Activated CD8-positive, alpha-beta T cell treated with anti-CD3 and anti-CD28 coated beads for 36 hours (primary cell): ENCODE measurements at regions not wholly inside any gene's neighbourhood (a gene's known extent, or its start where the extent isn't known, plus 50 kb on each side); places are given as distances from the start of the nearest gene placed in this dataset.

Experiments used
- ATAC-seq: fragments of 200-7000 bp; cut with Tn5 transposase; one replicate; pipeline ENCODE4 v1.10.0; 2021; ENCODE audit warnings: mild to moderate bottlenecking, moderate library complexity
- CTCF ChIA-PET: fragments of 350-600 bp; sonication (Branson Sonifier 250); formaldehyde crosslinking; loops from one replicate; lab custom pipeline; 2021; ENCODE audit warnings: antibody characterized with exemption; lab: Charles Lee
- POLR2A ChIA-PET: fragments of 350-600 bp; sonication (Branson Sonifier 250); formaldehyde crosslinking; loops from one replicate; lab custom pipeline; 2021; ENCODE audit warnings: antibody characterized with exemption; lab: Charles Lee
- DNase-seq: peaks from one replicate; pipeline ENCODE4 v3.0.0-alpha.2; 2020
- H3K27ac Mint-ChIP-seq: one replicate; pipeline ENCODE4 v1.8.0; 2021; ENCODE audit warnings: mild to moderate bottlenecking, mixed read lengths
- H3K27me3 Mint-ChIP-seq: one replicate; pipeline ENCODE4 v1.8.0; 2021; ENCODE audit warnings: mixed read lengths
- H3K36me3 Mint-ChIP-seq: one replicate; pipeline ENCODE4 v1.8.0; 2021; ENCODE audit warnings: low read depth, mixed read lengths
- H3K4me1 Mint-ChIP-seq: one replicate; pipeline ENCODE4 v1.8.0; 2021; ENCODE audit warnings: low read depth, mixed read lengths
- H3K4me3 Mint-ChIP-seq: one replicate; pipeline ENCODE4 v1.8.0; 2021; ENCODE audit warnings: mild to moderate bottlenecking, moderate library complexity, mixed read lengths
- H3K9me3 Mint-ChIP-seq: one replicate; pipeline ENCODE4 v1.8.0; 2021; ENCODE audit warnings: mixed read lengths
- CTCF ChIP-seq: fragments of 200-600 bp; IDR thresholded peaks from one replicate; pipeline ENCODE4 v1.8.0; 2022; ENCODE audit warnings: antibody characterized with exemption, mild to moderate bottlenecking
- intact Hi-C: fragments of 100-400 bp; cut with micrococcal nuclease; formaldehyde crosslinking; loops from one replicate; pipeline ENCODE4 v1.10.0; 2022

- ATAC-seq (no peak), DNase-seq (no peak)
- intact Hi-C loops: loop anchor here (5.0 kb wide), 1 partner anchor 460 kb away; the partner anchor contains the start of gene IGFBP5
- CTCF ChIA-PET: no interaction called here
- H3K4me1 Mint-ChIP-seq: peaks cover 8% of the 10 kb centered on the region
- no peak overlapping the region for H3K27ac Mint-ChIP-seq
- no peaks in the 10 kb centered on the region for H3K9me3 Mint-ChIP-seq
- no peak overlapping the region for H3K4me3 Mint-ChIP-seq
- POLR2A ChIA-PET: no interaction called here
- no peak for TF ChIP-seq CTCF
- H3K27me3 Mint-ChIP-seq: peaks cover 3% of the 10 kb centered on the region
- no peaks in the 10 kb centered on the region for H3K36me3 Mint-ChIP-seq
These were observed 296.9 kb upstream of the TNP1 start for GRCh38 chr2:217156801-217157200.

GRCh38 chr2:217154923-217155322 is 295.1 kb upstream of the TNP1 start:
- no peaks in the 10 kb centered on the region for H3K4me1 Mint-ChIP-seq
- H3K27me3 Mint-ChIP-seq: peaks cover 3% of the 10 kb centered on the region
- CTCF ChIA-PET: interaction anchor here (1.6 kb wide), 1 partner anchor 12 kb away, joined by 4 read pairs; no protein-coding TSS in a partner anchor
- H3K9me3 Mint-ChIP-seq: no peaks in the 10 kb centered on the region
- H3K4me3 Mint-ChIP-seq: no peak overlapping the region
- no peak for ATAC-seq
- no peak overlapping the region for H3K27ac Mint-ChIP-seq
- no peak for DNase-seq
- no peak for TF ChIP-seq CTCF
- POLR2A ChIA-PET: no interaction called here
- H3K36me3 Mint-ChIP-seq: no peaks in the 10 kb centered on the region
- intact Hi-C loops: loop anchor here (5.0 kb wide), 1 partner anchor 458 kb away; the partner anchor contains the start of gene IGFBP5

GRCh38 chr2:217153510-217153909 is 293.6 kb upstream of the TNP1 start:
- Mint-ChIP-seq H3K36me3 (no peaks in the 10 kb centered on the region), H3K27ac (no peak overlapping the region), H3K9me3 (no peaks in the 10 kb centered on the region), H3K4me3 (no peak overlapping the region), H3K27me3 (peaks cover 3% of the 10 kb centered on the region), H3K4me1 (no peaks in the 10 kb centered on the region)
- CTCF ChIA-PET: interaction anchor here (1.3 kb wide), 1 partner anchor 13 kb away, joined by 5 read pairs; no protein-coding TSS in a partner anchor
- DNase-seq (no peak), ATAC-seq (no peak)
- intact Hi-C loops: no loop called here
- POLR2A ChIA-PET: no interaction called here
- TF ChIP-seq CTCF: no peak

- no peak for DNase-seq
- no peak for TF ChIP-seq CTCF
- no peak for ATAC-seq
- Mint-ChIP-seq H3K36me3 (no peaks in the 10 kb centered on the region), H3K9me3 (no peaks in the 10 kb centered on the region), H3K27ac (no peak overlapping the region), H3K4me3 (no peak overlapping the region), H3K27me3 (peaks cover 4% of the 10 kb centered on the region), H3K4me1 (no peaks in the 10 kb centered on the region)
- POLR2A ChIA-PET: no interaction called here
- intact Hi-C loops: no loop called here
- CTCF ChIA-PET: interaction anchor here (1.3 kb wide), 1 partner anchor 13 kb away, joined by 5 read pairs; no protein-coding TSS in a partner anchor
These were observed 293.0 kb upstream of the TNP1 start for GRCh38 chr2:217152831-217153230.

- Mint-ChIP-seq H3K4me1 (no peaks in the 10 kb centered on the region), H3K36me3 (no peaks in the 10 kb centered on the region), H3K27me3 (peaks cover 7% of the 10 kb centered on the region), H3K27ac (no peak overlapping the region), H3K9me3 (no peaks in the 10 kb centered on the region), H3K4me3 (no peak overlapping the region)
- DNase-seq (no peak), ATAC-seq (no peak)
- intact Hi-C loops: no loop called here
- ChIA-PET POLR2A (no interaction called here), CTCF (no interaction called here)
- no peak for TF ChIP-seq CTCF
These were observed 291.8 kb upstream of the TNP1 start for GRCh38 chr2:217151509-217152206.
